Rectal smooth muscle tissue (tissue), 1 donor: ENCODE measurements at regions not wholly inside any gene's neighbourhood (a gene's known extent, or its start where the extent isn't known, plus 50 kb on each side); places are given as distances from the start of the nearest gene placed in this dataset.

Experiments used
- H3K27ac ChIP-seq: one replicate; pipeline ENCODE4 v1.7.0; 2013; ENCODE audit warnings: low read depth, low read length, inconsistent platforms
- H3K27me3 ChIP-seq: one replicate; pipeline ENCODE4 v1.7.0; 2013; ENCODE audit warnings: low read length; ENCODE audit not compliant: control insufficient read depth, insufficient read depth
- H3K36me3 ChIP-seq: one replicate; pipeline ENCODE4 v1.7.0; 2013; ENCODE audit warnings: low read length; ENCODE audit not compliant: control insufficient read depth, insufficient read depth
- H3K4me1 ChIP-seq: one replicate; pipeline ENCODE4 v1.7.0; 2013; ENCODE audit warnings: low read length; ENCODE audit not compliant: control insufficient read depth, insufficient read depth
- H3K4me3 ChIP-seq: one replicate; pipeline ENCODE4 v1.7.0; 2013; ENCODE audit warnings: low read length
- H3K9ac ChIP-seq: one replicate; pipeline ENCODE4 v1.7.0; 2013; ENCODE audit warnings: low read length

DNA sequence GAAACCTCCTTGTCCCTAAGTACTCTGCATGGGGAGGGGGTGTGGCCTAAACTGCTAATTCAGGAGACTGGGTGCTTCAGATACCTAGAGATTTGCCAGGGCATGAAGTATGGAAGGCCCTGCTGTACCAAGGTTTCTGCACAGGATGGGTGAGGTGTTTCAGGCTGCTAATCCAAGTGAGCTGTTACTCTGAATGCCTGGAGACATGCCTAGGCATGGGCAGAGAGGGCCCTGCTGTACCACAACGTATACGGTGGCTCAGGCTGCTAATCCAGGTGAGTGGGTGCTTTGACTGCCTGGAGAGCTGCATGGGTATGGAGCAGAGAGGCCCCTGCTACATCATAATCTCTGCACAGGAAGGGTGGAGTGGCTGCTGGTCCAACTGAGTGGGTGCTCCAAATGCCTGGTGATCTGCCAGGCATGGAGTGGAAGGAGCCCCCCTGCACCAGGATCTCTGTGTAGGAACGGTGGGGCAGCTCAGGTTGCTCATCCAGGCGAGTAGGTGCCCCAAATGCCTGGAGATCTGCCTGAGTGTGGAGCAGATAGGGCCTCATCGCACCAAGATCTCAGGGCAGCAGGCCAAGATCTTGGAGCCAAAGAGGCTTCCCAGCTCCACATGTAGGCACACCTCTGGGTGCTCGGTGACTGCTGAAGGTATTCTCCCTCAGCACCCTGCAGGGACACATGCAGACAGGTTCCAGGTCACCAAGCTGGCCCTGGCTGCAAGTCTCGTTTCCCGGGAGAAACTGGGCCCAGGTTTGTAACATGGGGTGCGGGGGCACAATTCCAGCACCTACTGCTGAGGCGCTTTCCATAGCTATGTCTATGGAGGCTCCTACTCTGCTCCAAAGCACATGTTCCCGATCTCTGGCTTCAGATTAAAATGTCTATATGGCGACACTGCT lies 252.5 kb upstream of the PLXNA2 start:
- Histone ChIP-seq H3K36me3 (no peaks in the 10 kb centered on the region), H3K4me3 (no peak overlapping the region), H3K9ac (no peak overlapping the region), H3K27me3 (no peaks in the 10 kb centered on the region), H3K4me1 (no peaks in the 10 kb centered on the region), H3K27ac (no peak overlapping the region)

DNA sequence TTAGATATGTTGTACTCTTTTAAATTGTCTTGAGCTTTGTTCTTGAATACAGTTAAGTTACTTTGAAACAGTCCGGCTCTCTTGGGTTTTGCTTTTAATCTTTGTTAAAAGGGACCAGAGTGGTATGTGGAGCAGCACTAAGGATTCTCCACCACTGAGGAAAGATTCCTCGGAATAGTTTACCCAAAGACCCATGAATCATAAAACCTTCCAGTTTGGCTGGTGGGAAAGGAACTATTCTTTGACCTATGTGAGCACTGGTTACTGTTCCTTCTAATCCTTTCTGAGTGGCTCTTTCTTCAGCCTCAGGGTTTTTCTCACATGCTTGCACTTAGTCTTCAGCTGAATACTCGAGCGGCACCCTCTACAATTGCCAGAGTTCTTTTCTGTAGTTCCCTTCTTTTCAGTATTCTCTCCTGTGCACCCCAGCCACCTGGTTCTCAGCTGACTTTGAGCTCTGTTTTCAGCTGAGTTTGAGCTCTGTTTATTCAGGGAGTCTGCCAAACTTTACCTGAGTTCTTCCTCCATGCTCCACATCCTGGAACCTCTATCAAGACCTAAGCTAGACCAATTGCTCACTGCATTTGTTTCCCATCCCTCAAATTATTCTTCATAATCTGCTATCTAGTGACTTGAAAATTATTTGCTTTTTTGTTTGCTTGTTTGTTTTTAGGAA lies 253.8 kb upstream of the PLXNA2 start:
- H3K27me3 ChIP-seq = no peaks in the 10 kb centered on the region
- H3K36me3 ChIP-seq = no peaks in the 10 kb centered on the region
- no peaks in the 10 kb centered on the region for H3K4me1 ChIP-seq
- no peak overlapping the region for H3K4me3 ChIP-seq
- H3K9ac ChIP-seq = no peak overlapping the region
- no peak overlapping the region for H3K27ac ChIP-seq

DNA sequence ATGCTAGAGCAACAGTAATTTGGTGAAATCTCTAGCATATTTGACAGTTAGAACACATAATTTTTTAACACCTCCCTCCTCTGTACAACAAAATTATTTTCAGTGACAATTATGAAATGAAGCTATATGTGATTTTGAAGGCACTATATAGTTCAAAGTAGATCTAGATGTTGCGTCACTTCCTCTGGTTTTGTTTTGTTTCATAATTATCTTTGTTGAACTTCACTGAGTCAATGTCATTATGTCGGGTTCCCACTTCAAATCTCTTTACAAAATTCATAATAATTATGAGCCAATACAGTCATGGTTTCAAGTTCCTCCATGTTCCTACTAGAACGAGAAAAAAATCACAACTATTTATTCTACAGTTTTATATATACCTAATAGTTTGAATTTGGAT lies 254.8 kb upstream of the PLXNA2 start:
- H3K4me3 ChIP-seq = no peak overlapping the region
- no peaks in the 10 kb centered on the region for H3K27me3 ChIP-seq
- H3K36me3 ChIP-seq = no peaks in the 10 kb centered on the region
- no peak overlapping the region for H3K27ac ChIP-seq
- H3K9ac ChIP-seq = no peak overlapping the region
- H3K4me1 ChIP-seq = no peaks in the 10 kb centered on the region

DNA sequence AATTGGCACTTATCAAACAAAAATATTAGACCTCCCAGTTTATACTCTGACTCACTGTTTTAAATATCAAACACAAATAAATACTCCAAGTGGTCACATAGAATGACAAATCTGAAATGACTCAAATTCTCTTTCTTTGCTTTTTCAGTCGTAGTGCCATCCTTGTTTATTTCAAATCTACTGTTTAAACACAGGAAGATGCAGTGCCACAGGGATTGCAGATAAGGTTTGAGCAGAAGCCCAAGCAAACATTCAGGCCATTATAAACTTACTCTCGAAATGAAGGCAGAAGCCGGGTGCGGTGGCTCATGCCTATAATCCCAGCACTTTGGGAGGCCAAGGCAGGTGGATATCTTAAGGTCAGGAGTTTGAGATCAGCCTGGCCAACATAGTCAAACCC lies 255.4 kb upstream of the PLXNA2 start:
- no peaks in the 10 kb centered on the region for H3K36me3 ChIP-seq
- no peaks in the 10 kb centered on the region for H3K27me3 ChIP-seq
- H3K4me3 ChIP-seq = no peak overlapping the region
- H3K27ac ChIP-seq = no peak overlapping the region
- no peak overlapping the region for H3K9ac ChIP-seq
- no peaks in the 10 kb centered on the region for H3K4me1 ChIP-seq

DNA sequence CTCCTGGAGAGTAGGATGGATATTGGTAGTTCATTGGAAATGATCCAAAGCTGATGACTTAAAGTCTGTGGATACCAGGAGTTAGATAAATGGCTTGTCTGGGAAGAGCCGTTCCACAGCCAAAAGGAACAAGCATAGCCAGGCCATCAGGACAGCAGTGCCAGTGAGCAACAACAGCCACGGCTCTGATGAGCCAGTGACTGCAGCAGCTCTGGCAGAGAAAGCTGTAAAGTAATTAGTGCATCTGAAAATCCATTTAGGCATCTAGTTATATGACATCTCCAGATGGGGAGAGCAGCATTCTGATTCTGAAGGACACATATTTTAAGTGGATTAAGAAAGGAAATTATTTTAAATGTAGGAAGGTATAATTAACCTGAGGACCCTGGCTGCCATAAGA lies 256.2 kb upstream of the PLXNA2 start:
- H3K36me3 ChIP-seq = no peaks in the 10 kb centered on the region

DNA sequence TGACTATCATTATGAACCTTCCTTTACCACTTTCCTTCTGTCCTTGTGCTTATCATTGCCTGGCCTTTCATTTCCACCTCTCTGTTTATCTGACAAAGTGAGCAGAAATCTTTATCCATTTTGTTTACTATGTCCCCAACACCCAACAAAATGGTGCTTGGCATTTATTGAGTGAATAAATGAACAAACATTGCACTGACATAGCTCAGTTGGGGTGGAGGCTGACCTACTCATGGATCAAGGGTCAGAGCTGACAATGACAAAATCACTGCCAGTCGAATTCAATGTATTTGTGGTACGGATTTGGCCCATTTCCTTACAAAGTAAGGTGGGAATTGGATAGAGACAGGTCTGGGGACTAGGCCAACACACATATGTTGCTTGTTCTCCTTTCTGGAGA lies 257.4 kb upstream of the PLXNA2 start:
- Histone ChIP-seq H3K27me3 (no peaks in the 10 kb centered on the region), H3K4me1 (no peaks in the 10 kb centered on the region), H3K9ac (no peak overlapping the region), H3K36me3 (no peaks in the 10 kb centered on the region), H3K27ac (no peak overlapping the region), H3K4me3 (no peak overlapping the region)

More for the DNA sequence above, 256.2 kb upstream of the PLXNA2 start:
- Histone ChIP-seq H3K4me1 (no peaks in the 10 kb centered on the region), H3K4me3 (no peak overlapping the region), H3K27ac (no peak overlapping the region), H3K9ac (no peak overlapping the region), H3K27me3 (no peaks in the 10 kb centered on the region)

DNA sequence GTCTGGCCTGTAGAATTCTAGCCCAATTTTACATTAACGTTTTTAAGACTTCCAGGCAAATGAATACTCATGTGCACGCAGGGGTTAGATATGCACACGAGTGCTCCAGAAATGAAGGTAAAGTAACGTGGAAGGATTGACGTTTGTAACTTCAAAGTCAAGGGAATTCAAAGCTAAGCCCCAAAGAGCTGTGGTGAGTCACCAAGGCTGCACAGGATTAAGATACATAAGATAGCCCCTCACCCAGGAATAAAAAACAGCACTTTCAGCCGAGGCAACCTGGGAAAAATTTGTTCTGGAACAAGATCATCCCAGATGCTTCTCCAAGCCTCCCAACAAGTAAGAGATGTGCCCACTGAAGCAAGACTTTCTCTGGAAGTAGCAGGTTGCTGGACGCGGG lies 259.6 kb upstream of the PLXNA2 start:
- H3K27ac ChIP-seq = no peak overlapping the region
- no peak overlapping the region for H3K4me3 ChIP-seq
- H3K4me1 ChIP-seq = no peaks in the 10 kb centered on the region
- no peak overlapping the region for H3K9ac ChIP-seq
- no peaks in the 10 kb centered on the region for H3K27me3 ChIP-seq
- no peaks in the 10 kb centered on the region for H3K36me3 ChIP-seq

DNA sequence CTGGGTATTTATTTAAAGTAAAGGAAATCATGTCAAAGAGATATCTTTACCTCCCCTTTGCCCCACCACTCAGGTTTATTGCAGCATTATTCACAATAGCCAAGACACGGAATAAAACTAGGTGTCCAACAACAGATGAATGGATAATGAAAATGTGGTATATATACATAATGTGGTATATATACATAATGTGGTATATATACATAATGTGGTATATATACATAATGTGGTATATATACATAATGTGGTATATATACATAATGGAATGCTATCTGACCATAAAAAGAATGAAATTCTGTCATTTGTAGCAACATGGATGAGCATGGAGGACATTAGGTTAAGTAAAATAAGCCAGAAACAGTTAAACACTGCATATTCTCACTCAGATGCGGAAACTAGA lies 262.6 kb upstream of the PLXNA2 start:
- no peak overlapping the region for H3K9ac ChIP-seq
- H3K27ac ChIP-seq = no peak overlapping the region
- H3K4me1 ChIP-seq = no peaks in the 10 kb centered on the region
- no peaks in the 10 kb centered on the region for H3K36me3 ChIP-seq
- H3K27me3 ChIP-seq = no peaks in the 10 kb centered on the region
- H3K4me3 ChIP-seq = no peak overlapping the region

DNA sequence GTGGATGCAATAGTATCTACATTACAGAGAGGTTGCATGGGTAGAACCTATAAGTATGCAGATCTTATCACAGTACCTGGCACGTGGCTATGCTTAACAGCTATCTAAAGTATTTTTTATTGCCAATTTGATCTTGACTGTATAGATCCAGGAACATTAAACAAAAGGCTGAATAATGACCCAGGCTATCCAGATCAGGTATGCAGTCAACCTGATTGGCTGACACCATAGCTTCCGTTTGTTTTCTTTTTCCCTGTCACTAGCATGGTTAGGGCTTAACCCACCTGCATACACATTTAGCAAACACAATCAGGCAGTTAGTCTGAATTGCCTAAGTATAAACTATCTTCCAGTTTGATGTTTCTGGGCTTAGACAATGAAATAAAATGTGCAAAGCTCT lies 264.9 kb upstream of the PLXNA2 start:
- Histone ChIP-seq H3K27ac (no peak overlapping the region), H3K4me1 (no peaks in the 10 kb centered on the region), H3K9ac (no peak overlapping the region), H3K4me3 (no peak overlapping the region), H3K27me3 (no peaks in the 10 kb centered on the region), H3K36me3 (no peaks in the 10 kb centered on the region)

DNA sequence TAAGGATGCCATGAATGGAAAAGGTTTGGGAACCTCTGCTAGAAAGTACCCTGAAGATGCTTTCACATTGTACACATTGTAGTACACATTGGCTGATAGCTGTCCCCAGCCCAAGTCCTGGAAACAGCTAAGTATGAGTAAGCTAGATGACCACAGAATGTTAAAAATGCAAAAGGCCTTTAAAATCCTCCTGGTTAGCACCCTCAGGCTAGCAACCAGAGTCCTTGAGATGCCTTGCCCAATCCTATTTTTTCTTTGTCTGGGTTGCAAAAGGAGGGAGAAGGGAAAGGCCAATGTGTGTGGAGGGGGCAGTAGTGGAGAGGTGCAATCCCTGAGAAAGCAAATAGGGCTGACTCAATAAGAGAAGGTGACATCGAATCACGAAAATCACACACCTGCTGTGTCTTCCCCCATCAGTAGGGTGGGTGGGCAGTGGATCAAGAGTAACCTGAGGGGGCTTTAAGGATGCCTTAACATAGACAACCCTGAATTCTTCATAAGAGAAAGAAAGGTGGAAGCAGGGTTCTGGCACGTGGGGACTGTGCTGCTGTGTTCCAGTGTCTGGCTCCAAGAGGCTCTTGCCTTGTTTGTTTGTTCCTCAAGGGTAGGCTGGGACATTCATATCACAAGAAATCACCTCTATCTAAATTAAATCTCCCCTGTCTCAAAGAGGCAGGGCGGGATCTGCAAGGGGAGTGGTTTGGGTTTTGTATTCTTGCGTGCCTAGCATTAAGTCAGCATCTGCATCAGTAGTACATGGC lies 266.2 kb upstream of the PLXNA2 start:
- Histone ChIP-seq H3K9ac (no peak overlapping the region), H3K36me3 (no peaks in the 10 kb centered on the region), H3K27me3 (no peaks in the 10 kb centered on the region), H3K27ac (no peak overlapping the region), H3K4me3 (no peak overlapping the region), H3K4me1 (no peaks in the 10 kb centered on the region)

DNA sequence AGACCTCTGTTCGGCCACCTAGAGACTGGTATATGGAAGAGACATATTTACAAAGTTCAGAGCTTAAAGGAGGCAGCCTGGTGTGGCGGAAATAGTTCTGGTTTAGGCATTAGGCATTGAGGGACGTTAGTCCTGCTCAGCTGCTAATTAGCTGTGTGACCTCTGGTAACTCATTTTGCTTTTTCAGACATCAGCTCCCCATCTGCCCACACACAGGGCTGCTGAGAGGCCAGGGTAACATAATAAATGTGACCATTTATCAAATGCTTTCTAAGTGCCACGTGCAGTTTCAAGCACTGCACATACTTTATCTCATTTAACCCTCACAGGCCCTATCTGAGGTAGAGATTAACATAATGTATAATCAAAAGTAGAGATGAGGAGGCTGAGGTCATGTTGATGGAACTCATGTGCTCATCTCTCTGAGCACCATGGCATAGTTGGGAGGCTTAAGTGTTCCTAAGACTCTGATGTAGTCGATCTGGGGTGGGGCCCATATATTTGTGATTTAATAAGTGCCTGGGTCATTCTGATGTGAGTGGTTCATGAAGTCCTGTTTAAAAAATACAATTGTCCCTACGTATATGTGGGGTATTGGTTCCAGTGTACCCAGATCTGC lies 267.2 kb upstream of the PLXNA2 start:
- H3K27ac ChIP-seq = no peak overlapping the region
- H3K4me1 ChIP-seq = no peaks in the 10 kb centered on the region
- H3K36me3 ChIP-seq = no peaks in the 10 kb centered on the region
- H3K4me3 ChIP-seq = no peak overlapping the region
- H3K9ac ChIP-seq = no peak overlapping the region
- H3K27me3 ChIP-seq = no peaks in the 10 kb centered on the region

DNA sequence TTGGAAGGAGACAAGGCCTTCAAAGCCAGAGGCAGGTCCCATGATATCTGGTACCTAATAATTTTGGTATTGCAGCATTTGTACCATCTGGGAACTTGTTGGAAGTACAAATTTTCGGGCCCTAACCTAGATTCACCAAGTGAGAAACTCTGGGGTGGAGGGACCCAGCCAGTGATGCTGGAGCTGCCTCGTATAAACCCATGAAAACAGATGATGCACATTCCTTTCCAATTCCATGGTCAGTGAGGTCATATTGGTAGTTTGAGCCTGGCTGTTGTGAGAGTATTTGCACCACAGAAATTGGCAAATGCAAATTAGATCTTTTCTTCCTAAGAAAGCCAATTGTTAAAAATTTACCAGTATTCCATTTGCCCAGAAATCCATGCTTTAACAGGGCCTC lies 269.6 kb upstream of the PLXNA2 start:
- Histone ChIP-seq H3K27me3 (no peaks in the 10 kb centered on the region), H3K36me3 (no peaks in the 10 kb centered on the region), H3K4me3 (no peak overlapping the region), H3K27ac (no peak overlapping the region), H3K9ac (no peak overlapping the region), H3K4me1 (no peaks in the 10 kb centered on the region)
